Left ventricle myocardium inferior (tissue), 1 donor: ENCODE measurements at regions not wholly inside any gene's neighbourhood (a gene's known extent, or its start where the extent isn't known, plus 50 kb on each side); places are given as distances from the start of the nearest gene placed in this dataset.
"Not testable (repeated sequence)": the region's sequence is repeated elsewhere in the genome, so short reads cannot be mapped to it uniquely, and the experiment has no call there.

Experiments
- DNase-seq: peaks from one replicate; pipeline ENCODE4 v3.0.0-alpha.2; 2020
- H3K27ac ChIP-seq: fragments of 200-600 bp; replicated peaks from 2 replicates; pipeline ENCODE4 v1.8.0; 2021
- H3K27me3 ChIP-seq: fragments of 200-600 bp; 2 replicates; pipeline ENCODE4 v1.8.0; 2021; ENCODE audit warnings: low read depth
- H3K36me3 ChIP-seq: fragments of 200-600 bp; 2 replicates; pipeline ENCODE4 v1.8.0; 2021
- H3K4me1 ChIP-seq: fragments of 200-600 bp; 2 replicates; pipeline ENCODE4 v1.8.0; 2021
- H3K4me3 ChIP-seq: fragments of 200-600 bp; 2 replicates; pipeline ENCODE4 v1.8.0; 2021; ENCODE audit warnings: mild to moderate bottlenecking, moderate library complexity
- H3K9me3 ChIP-seq: fragments of 200-600 bp; replicated peaks from 2 replicates; pipeline ENCODE4 v1.8.0; 2021
- intact Hi-C: fragments of 100-400 bp; cut with micrococcal nuclease; formaldehyde crosslinking; loops from one replicate; pipeline ENCODE4 v1.11.0; 2022
- TF ChIP-seq, protein P1 (sequence below): fragments of 200-600 bp; IDR thresholded peaks from 2 replicates; pipeline ENCODE4 v1.8.0; 2021; ENCODE audit warnings: antibody characterized with exemption, mild to moderate bottlenecking, borderline replicate concordance
- donor health status: DM: no; HTN: yes; CAD: no; lungs with severe emphysema.

DNA sequence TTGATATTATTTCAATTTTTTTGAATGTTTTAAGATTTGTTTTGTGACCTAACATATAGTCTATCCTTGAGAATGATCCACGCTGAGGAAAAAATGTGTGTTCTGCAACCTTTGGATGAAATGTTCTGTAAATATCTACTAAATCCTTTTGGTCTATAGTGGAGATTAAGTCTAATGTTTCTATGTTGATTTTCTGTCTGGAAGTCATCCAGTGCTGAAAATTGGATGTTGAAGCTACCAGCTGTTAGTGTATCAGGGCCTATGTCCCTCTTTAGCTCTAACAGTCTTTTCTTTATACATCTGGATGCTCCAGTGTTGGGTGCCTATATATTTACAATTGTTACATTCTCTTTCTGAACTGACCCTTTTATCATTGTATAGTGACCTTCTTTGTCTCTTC is 422.3 kb downstream of the TMEM232 start:
- no peak overlapping the region for H3K27ac ChIP-seq
- H3K9me3 ChIP-seq = peaks cover 34% of the 10 kb centered on the region
- intact Hi-C loops = no loop called here
- H3K36me3 ChIP-seq = no peaks in the 10 kb centered on the region
- no peak overlapping the region for H3K4me3 ChIP-seq
- H3K27me3 ChIP-seq = no peaks in the 10 kb centered on the region
- H3K4me1 ChIP-seq = no peaks in the 10 kb centered on the region
- DNase-seq = no peak
- TF ChIP-seq, protein P1, sequence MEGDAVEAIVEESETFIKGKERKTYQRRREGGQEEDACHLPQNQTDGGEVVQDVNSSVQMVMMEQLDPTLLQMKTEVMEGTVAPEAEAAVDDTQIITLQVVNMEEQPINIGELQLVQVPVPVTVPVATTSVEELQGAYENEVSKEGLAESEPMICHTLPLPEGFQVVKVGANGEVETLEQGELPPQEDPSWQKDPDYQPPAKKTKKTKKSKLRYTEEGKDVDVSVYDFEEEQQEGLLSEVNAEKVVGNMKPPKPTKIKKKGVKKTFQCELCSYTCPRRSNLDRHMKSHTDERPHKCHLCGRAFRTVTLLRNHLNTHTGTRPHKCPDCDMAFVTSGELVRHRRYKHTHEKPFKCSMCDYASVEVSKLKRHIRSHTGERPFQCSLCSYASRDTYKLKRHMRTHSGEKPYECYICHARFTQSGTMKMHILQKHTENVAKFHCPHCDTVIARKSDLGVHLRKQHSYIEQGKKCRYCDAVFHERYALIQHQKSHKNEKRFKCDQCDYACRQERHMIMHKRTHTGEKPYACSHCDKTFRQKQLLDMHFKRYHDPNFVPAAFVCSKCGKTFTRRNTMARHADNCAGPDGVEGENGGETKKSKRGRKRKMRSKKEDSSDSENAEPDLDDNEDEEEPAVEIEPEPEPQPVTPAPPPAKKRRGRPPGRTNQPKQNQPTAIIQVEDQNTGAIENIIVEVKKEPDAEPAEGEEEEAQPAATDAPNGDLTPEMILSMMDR = no peak

DNA sequence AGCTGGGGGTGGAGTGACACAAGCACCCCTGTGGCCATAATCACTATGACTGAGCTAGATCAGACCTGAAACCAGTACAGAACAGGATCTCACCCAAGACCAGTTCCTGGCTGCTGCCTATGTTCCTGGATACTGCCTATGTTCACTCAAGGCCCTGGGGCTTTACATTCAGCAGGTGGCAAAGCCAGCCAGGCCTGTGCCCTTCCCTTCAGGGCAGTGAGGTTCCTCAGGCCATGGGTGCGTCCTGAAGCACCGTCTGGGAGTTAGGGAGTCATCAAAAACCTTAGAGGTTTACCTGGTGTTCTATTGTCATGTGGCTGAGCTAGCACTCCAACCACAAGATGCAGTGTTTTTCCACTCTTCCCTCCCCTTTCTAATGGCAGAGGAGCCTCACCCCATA is 419.8 kb downstream of the TMEM232 start:
- no peak overlapping the region for H3K4me3 ChIP-seq

DNA sequence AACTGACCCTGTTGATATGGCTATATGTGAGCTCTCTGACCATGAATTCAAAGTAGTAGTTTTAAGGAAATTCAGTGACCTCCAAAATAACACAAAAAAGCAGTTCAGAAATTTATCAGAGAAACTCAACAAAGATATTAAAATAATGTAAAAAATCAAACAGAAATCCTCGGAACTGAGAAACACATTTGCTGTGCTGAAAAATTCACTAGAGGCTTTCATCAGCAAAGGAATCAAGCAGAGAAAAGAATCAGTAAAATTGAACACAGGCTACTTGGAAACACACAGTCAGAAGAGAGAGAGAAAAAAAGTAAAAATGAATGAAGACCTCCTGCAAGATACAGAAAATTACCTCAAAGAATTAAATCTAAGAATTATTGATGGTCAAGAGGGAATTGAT is 417.2 kb downstream of the TMEM232 start:
- Histone ChIP-seq H3K27ac (no peak overlapping the region), H3K36me3 (no peaks in the 10 kb centered on the region), H3K27me3 (no peaks in the 10 kb centered on the region), H3K4me1 (no peaks in the 10 kb centered on the region), H3K4me3 (no peak overlapping the region), H3K9me3 (peaks cover 27% of the 10 kb centered on the region)
- intact Hi-C loops = no loop called here
- DNase-seq = no peak
- TF ChIP-seq, protein P1 = no peak

More for the DNA sequence above, 419.8 kb downstream of the TMEM232 start:
- Histone ChIP-seq H3K27me3 (no peaks in the 10 kb centered on the region), H3K4me1 (no peaks in the 10 kb centered on the region), H3K36me3 (no peaks in the 10 kb centered on the region), H3K9me3 (peaks cover 39% of the 10 kb centered on the region), H3K27ac (no peak overlapping the region)
- no peak for DNase-seq
- TF ChIP-seq, protein P1 = no peak
- intact Hi-C loops = no loop called here

DNA sequence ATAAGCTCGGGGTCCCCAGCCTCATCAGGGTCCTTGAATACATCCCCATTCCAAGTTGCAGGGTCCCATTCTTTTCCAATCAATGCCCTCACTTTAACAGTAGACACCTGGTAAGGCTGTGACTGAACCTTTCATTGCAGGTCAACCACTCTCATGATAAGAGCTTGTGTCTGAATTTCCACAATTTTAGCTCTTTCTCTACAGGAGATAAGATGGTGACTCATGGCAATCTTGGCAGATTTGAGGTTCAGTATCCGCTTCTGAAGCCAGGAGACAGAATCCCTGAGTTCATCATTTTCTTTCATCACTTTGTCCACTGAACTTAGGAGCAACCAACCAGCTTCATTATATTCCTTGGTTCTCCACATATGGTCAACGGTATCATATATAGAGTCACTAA is 409.9 kb downstream of the TMEM232 start:
- H3K4me3 ChIP-seq, H3K27me3 ChIP-seq, H3K36me3 ChIP-seq, H3K27ac ChIP-seq, intact Hi-C loops, H3K4me1 ChIP-seq, DNase-seq: not testable (repeated sequence)
- peaks cover 10% of the 10 kb centered on the region for H3K9me3 ChIP-seq

DNA sequence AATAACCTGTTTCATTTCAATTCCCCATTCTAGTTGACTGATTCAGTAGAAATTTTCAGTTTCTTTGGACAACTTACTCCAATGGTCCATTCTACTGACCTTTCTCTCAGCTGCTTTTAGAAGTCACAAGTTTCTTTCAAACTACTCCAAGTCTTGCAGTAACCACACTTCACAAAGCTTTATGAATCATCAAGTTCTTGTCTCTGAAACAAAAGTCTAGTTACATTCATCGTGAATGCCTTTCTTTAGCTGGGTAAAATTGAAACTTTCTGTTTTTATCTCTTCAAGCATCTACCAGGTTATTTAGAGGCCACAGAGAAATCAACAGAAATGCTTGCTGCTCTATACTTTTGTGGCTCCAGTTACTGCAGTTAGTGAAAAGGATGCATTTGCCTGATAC is 405.4 kb downstream of the TMEM232 start:
- Histone ChIP-seq H3K9me3 (no peaks in the 10 kb centered on the region), H3K27me3 (no peaks in the 10 kb centered on the region), H3K27ac (no peak overlapping the region), H3K4me3 (no peak overlapping the region), H3K36me3 (no peaks in the 10 kb centered on the region), H3K4me1 (no peaks in the 10 kb centered on the region)
- intact Hi-C loops = no loop called here
- DNase-seq = no peak
- TF ChIP-seq, protein P1 = no peak

DNA sequence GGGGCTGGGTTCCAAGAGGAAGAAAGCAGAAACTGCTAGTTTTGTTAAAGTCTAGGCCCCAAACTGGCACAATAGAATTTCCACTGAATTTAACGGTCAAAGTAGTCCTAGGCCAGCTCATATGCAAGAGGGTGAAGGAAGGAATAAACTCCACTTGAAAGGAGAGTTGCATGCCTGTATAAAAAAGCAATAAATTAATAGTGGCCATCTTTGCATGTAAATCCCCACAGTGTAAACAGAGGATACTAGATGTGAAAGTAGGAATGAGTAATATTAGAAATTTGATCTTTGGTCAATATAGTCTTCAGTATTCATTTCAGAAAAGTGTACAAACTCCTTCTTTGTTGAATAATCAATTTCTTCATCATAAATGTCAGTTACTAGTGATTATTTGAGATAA is 403.1 kb downstream of the TMEM232 start:
- Histone ChIP-seq H3K9me3 (no peaks in the 10 kb centered on the region), H3K4me1 (no peaks in the 10 kb centered on the region), H3K36me3 (no peaks in the 10 kb centered on the region), H3K27me3 (no peaks in the 10 kb centered on the region), H3K27ac (no peak overlapping the region), H3K4me3 (no peak overlapping the region)
- no peak for DNase-seq
- intact Hi-C loops = no loop called here
- TF ChIP-seq, protein P1 = no peak
